Ishikawa (cell line): ENCODE measurements at regions not wholly inside any gene's neighbourhood (a gene's known extent, or its start where the extent isn't known, plus 50 kb on each side); places are given as distances from the start of the nearest gene placed in this dataset.

ENCODE experiments used
- CEBPB ChIP-seq: IDR thresholded peaks from 2 replicates; pipeline ENCODE4 v1.6.1; 2012
- EP300 ChIP-seq: IDR thresholded peaks from 2 replicates; pipeline ENCODE4 v1.6.1; 2012; ENCODE audit warnings: borderline replicate concordance
- FOXM1 ChIP-seq: IDR thresholded peaks from 2 replicates; pipeline ENCODE4 v1.6.1; 2012; ENCODE audit warnings: low read depth, borderline replicate concordance
- RAD21 ChIP-seq: IDR thresholded peaks from 2 replicates; pipeline ENCODE4 v1.6.1; 2012; ENCODE audit warnings: low read depth
- TAF1 ChIP-seq: IDR thresholded peaks from 2 replicates; pipeline ENCODE4 v1.6.1; 2012; ENCODE audit warnings: low read depth, mild to moderate bottlenecking
- TEAD4 ChIP-seq: IDR thresholded peaks from 2 replicates; pipeline ENCODE4 v1.6.1; 2012
- YY1 ChIP-seq: IDR thresholded peaks from 2 replicates; pipeline ENCODE4 v1.6.1; 2012; ENCODE audit warnings: low read depth
- TF ChIP-seq, protein P1 (sequence below): IDR thresholded peaks from 2 replicates; pipeline ENCODE4 v1.6.1; 2012

DNA sequence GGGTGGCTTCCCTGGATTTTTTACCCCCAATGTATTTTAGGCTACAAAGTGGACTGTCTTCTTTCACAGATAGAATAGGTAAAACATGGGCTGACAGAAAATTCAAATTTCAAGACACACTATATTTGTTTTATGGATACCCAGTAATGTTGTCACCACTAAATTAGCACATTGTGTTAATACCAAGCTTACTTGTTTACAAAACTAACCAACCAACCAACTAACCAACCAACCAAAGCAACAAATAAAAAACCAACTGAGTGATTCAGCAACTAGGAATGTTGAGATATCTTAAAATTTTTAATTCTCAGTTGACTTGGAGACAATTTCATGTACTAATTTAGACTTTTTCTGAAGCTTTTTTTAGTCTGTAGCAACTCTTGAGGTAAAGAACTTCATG is 69.3 kb upstream of the CTSC start:
- TF ChIP-seq FOXM1 (no peak), CEBPB (no peak), TAF1 (no peak), EP300 (no peak), YY1 (no peak), TEAD4 (no peak), RAD21 (no peak)
- TF ChIP-seq, protein P1, sequence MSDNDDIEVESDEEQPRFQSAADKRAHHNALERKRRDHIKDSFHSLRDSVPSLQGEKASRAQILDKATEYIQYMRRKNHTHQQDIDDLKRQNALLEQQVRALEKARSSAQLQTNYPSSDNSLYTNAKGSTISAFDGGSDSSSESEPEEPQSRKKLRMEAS = no peak
